Skeletal muscle satellite cell (primary cell): ENCODE measurements at regions not wholly inside any gene's neighbourhood (a gene's known extent, or its start where the extent isn't known, plus 50 kb on each side); places are given as distances from the start of the nearest gene placed in this dataset.
"Not testable (repeated sequence)": the region's sequence is repeated elsewhere in the genome, so short reads cannot be mapped to it uniquely, and the experiment has no call there.

Experiments
- H3K27me3 ChIP-seq: 2 replicates; pipeline ENCODE4 v1.7.0; 2013; ENCODE audit warnings: low read length; ENCODE audit not compliant: control insufficient read depth, insufficient read depth
- H3K36me3 ChIP-seq: 2 replicates; pipeline ENCODE4 v1.7.0; 2013; ENCODE audit warnings: mild to moderate bottlenecking, control low read depth, low read length; ENCODE audit not compliant: insufficient read depth
- H3K4me1 ChIP-seq: 2 replicates; pipeline ENCODE4 v1.7.0; 2013; ENCODE audit warnings: low read length; ENCODE audit not compliant: control insufficient read depth, insufficient read depth
- H3K4me2 ChIP-seq: 2 replicates; pipeline ENCODE4 v1.7.0; 2013; ENCODE audit warnings: mild to moderate bottlenecking, low read length
- H3K4me3 ChIP-seq: 2 replicates; pipeline ENCODE4 v1.7.0; 2013; ENCODE audit warnings: low read length
- H3K9ac ChIP-seq: 2 replicates; pipeline ENCODE4 v1.7.0; 2013; ENCODE audit warnings: mild to moderate bottlenecking, low read depth, low read length, moderate library complexity
- H3K9me3 ChIP-seq: replicated peaks from 2 replicates; pipeline ENCODE4 v1.7.0; 2013; ENCODE audit warnings: mild to moderate bottlenecking, control low read depth, low read length

- H3K9ac ChIP-seq, H3K4me2 ChIP-seq, H3K9me3 ChIP-seq, H3K4me1 ChIP-seq, H3K4me3 ChIP-seq, H3K36me3 ChIP-seq, H3K27me3 ChIP-seq: not testable (repeated sequence)
Measured at GRCh38 chr15:85196697-85197096, 183.7 kb upstream of the AKAP13 start.

- H3K4me1 ChIP-seq, H3K9me3 ChIP-seq, H3K4me2 ChIP-seq, H3K9ac ChIP-seq, H3K4me3 ChIP-seq, H3K27me3 ChIP-seq, H3K36me3 ChIP-seq: not testable (repeated sequence)
Measured at GRCh38 chr15:85197582-85197981, 182.8 kb upstream of the AKAP13 start.

- not testable (repeated sequence) for H3K9ac ChIP-seq, H3K36me3 ChIP-seq, H3K4me2 ChIP-seq, H3K9me3 ChIP-seq, H3K27me3 ChIP-seq, H3K4me1 ChIP-seq, H3K4me3 ChIP-seq
Measured at GRCh38 chr15:85198432-85198831, 182.0 kb upstream of the AKAP13 start.

GRCh38 chr15:85200215-85200614 is 180.2 kb upstream of the AKAP13 start:
- H3K4me2 ChIP-seq, H3K4me3 ChIP-seq, H3K36me3 ChIP-seq, H3K4me1 ChIP-seq, H3K9ac ChIP-seq, H3K9me3 ChIP-seq, H3K27me3 ChIP-seq: not testable (repeated sequence)

GRCh38 chr15:85201118-85201793 is 179.1 kb upstream of the AKAP13 start:
- H3K4me1 ChIP-seq, H3K9me3 ChIP-seq, H3K4me3 ChIP-seq, H3K4me2 ChIP-seq, H3K9ac ChIP-seq, H3K36me3 ChIP-seq, H3K27me3 ChIP-seq: not testable (repeated sequence)

- not testable (repeated sequence) for H3K9ac ChIP-seq, H3K36me3 ChIP-seq, H3K4me1 ChIP-seq, H3K4me3 ChIP-seq, H3K9me3 ChIP-seq, H3K4me2 ChIP-seq, H3K27me3 ChIP-seq
Measured at GRCh38 chr15:85204481-85204880, 175.9 kb upstream of the AKAP13 start.

GRCh38 chr15:85233791-85234325 is 146.5 kb upstream of the AKAP13 start:
- Histone ChIP-seq H3K4me3 (peak overlapping the region; percentile 54), H3K4me2 (peak overlapping the region; percentile 49)
- not testable (repeated sequence) for H3K9me3 ChIP-seq, H3K36me3 ChIP-seq, H3K9ac ChIP-seq, H3K4me1 ChIP-seq, H3K27me3 ChIP-seq

- peak overlapping the region; percentile 71 for H3K4me2 ChIP-seq
- H3K27me3 ChIP-seq, H3K9me3 ChIP-seq, H3K36me3 ChIP-seq, H3K9ac ChIP-seq, H3K4me1 ChIP-seq: not testable (repeated sequence)
- H3K4me3 ChIP-seq = peak overlapping the region; percentile 54
Measured at GRCh38 chr15:85234450-85235196, 145.8 kb upstream of the AKAP13 start.

- H3K36me3 ChIP-seq, H3K27me3 ChIP-seq, H3K9ac ChIP-seq, H3K9me3 ChIP-seq, H3K4me2 ChIP-seq, H3K4me1 ChIP-seq, H3K4me3 ChIP-seq: not testable (repeated sequence)
Measured at GRCh38 chr15:85244056-85244455, 136.3 kb upstream of the AKAP13 start.

- not testable (repeated sequence) for H3K4me3 ChIP-seq, H3K27me3 ChIP-seq, H3K4me1 ChIP-seq, H3K4me2 ChIP-seq, H3K36me3 ChIP-seq, H3K9me3 ChIP-seq, H3K9ac ChIP-seq
Measured at GRCh38 chr15:85250938-85251542, 129.4 kb upstream of the AKAP13 start.

- H3K9me3 ChIP-seq, H3K4me1 ChIP-seq, H3K4me2 ChIP-seq, H3K9ac ChIP-seq, H3K36me3 ChIP-seq, H3K4me3 ChIP-seq, H3K27me3 ChIP-seq: not testable (repeated sequence)
Measured at GRCh38 chr15:85253196-85253915, 127.0 kb upstream of the AKAP13 start.
